KMS-11 (cell line): ENCODE measurements at regions not wholly inside any gene's neighbourhood (a gene's known extent, or its start where the extent isn't known, plus 50 kb on each side); places are given as distances from the start of the nearest gene placed in this dataset.

ENCODE experiments used
- H2AFZ ChIP-seq: fragments of 200-600 bp; sonication (generic); 2 replicates; pipeline ENCODE4 v1.6.1; 2016; ENCODE audit warnings: antibody characterized with exemption, mixed run types, low read depth
- H3K27ac ChIP-seq: fragments of 200-600 bp; sonication (generic); 2 replicates; pipeline ENCODE4 v1.6.1; 2016; ENCODE audit warnings: mild to moderate bottlenecking, mixed run types
- H3K27me3 ChIP-seq: fragments of 200-600 bp; sonication (generic); 2 replicates; pipeline ENCODE4 v1.6.1; 2017; ENCODE audit warnings: mild to moderate bottlenecking, low read depth, mixed run types, moderate library complexity; ENCODE audit not compliant: insufficient read depth
- H3K36me3 ChIP-seq: fragments of 200-600 bp; sonication (generic); 2 replicates; pipeline ENCODE4 v1.6.1; 2017; ENCODE audit warnings: mild to moderate bottlenecking, mixed run types; ENCODE audit not compliant: insufficient read depth
- H3K4me1 ChIP-seq: fragments of 200-600 bp; sonication (generic); 2 replicates; pipeline ENCODE4 v1.6.1; 2016; ENCODE audit warnings: mild to moderate bottlenecking, low read depth, mixed run types; ENCODE audit not compliant: poor library complexity, severe bottlenecking
- H3K4me2 ChIP-seq: fragments of 200-600 bp; sonication (generic); 2 replicates; pipeline ENCODE4 v1.7.0; 2016; ENCODE audit warnings: mild to moderate bottlenecking, mixed run types
- H3K4me3 ChIP-seq: fragments of 200-600 bp; sonication (generic); IDR thresholded peaks from 2 replicates; pipeline ENCODE4 v1.6.1; 2017; ENCODE audit warnings: low read depth, low read length, mixed read lengths; ENCODE audit not compliant: insufficient read depth
- H3K79me2 ChIP-seq: fragments of 200-600 bp; sonication (generic); 2 replicates; pipeline ENCODE4 v1.6.1; 2016; ENCODE audit warnings: low read depth, mixed run types; ENCODE audit not compliant: insufficient read depth
- H3K9ac ChIP-seq: fragments of 200-600 bp; sonication (generic); 2 replicates; pipeline ENCODE4 v1.6.1; 2016; ENCODE audit warnings: mild to moderate bottlenecking, mixed run types
- H4K20me1 ChIP-seq: fragments of 200-600 bp; sonication (generic); 2 replicates; pipeline ENCODE4 v1.6.1; 2016; ENCODE audit warnings: mild to moderate bottlenecking, mixed run types; ENCODE audit not compliant: insufficient read depth
- CTCF ChIP-seq: fragments of 200-600 bp; sonication (generic); conservative IDR thresholded peaks from 2 replicates; pipeline ENCODE4 v1.6.1; 2017; ENCODE audit warnings: low read depth, mild to moderate bottlenecking, antibody characterized with exemption, low read length, moderate library complexity, mixed read lengths

GRCh38 chr7:54883576-54883975 lies 124.6 kb upstream of the SEC61G start:
- Histone ChIP-seq H4K20me1 (no peaks in the 10 kb centered on the region), H3K4me1 (no peaks in the 10 kb centered on the region), H3K79me2 (no peaks in the 10 kb centered on the region), H2AFZ (no peak overlapping the region), H3K4me3 (no peak overlapping the region), H3K4me2 (no peak overlapping the region), H3K27me3 (no peaks in the 10 kb centered on the region), H3K36me3 (no peaks in the 10 kb centered on the region), H3K27ac (no peak overlapping the region), H3K9ac (no peak overlapping the region)
- TF ChIP-seq CTCF, result no peak

- H3K36me3 ChIP-seq, result no peaks in the 10 kb centered on the region
- no peaks in the 10 kb centered on the region for H4K20me1 ChIP-seq
- H3K4me2 ChIP-seq, result no peak overlapping the region
- H3K4me3 ChIP-seq, result no peak overlapping the region
- no peaks in the 10 kb centered on the region for H3K27me3 ChIP-seq
- TF ChIP-seq CTCF, result no peak
- H3K9ac ChIP-seq, result no peak overlapping the region
- no peak overlapping the region for H3K27ac ChIP-seq
- H2AFZ ChIP-seq, result no peak overlapping the region
- H3K4me1 ChIP-seq, result no peaks in the 10 kb centered on the region
- no peaks in the 10 kb centered on the region for H3K79me2 ChIP-seq
Measured at GRCh38 chr7:54885285-54885684, 126.3 kb upstream of the SEC61G start.

- no peaks in the 10 kb centered on the region for H3K79me2 ChIP-seq
- H2AFZ ChIP-seq, result no peak overlapping the region
- TF ChIP-seq CTCF, result no peak
- H3K4me3 ChIP-seq, result no peak overlapping the region
- no peak overlapping the region for H3K9ac ChIP-seq
- H4K20me1 ChIP-seq, result no peaks in the 10 kb centered on the region
- H3K27me3 ChIP-seq, result no peaks in the 10 kb centered on the region
- H3K4me1 ChIP-seq, result no peaks in the 10 kb centered on the region
- H3K4me2 ChIP-seq, result no peak overlapping the region
- no peak overlapping the region for H3K27ac ChIP-seq
- no peaks in the 10 kb centered on the region for H3K36me3 ChIP-seq
Measured at GRCh38 chr7:54888067-54888733, 129.2 kb upstream of the SEC61G start.

GRCh38 chr7:54888734-54889082 lies 129.7 kb upstream of the SEC61G start:
- H3K27ac ChIP-seq, result no peak overlapping the region
- no peak overlapping the region for H3K4me2 ChIP-seq
- H3K79me2 ChIP-seq, result no peaks in the 10 kb centered on the region
- H3K9ac ChIP-seq, result no peak overlapping the region
- no peaks in the 10 kb centered on the region for H3K27me3 ChIP-seq
- no peak for TF ChIP-seq CTCF
- H2AFZ ChIP-seq, result no peak overlapping the region
- no peaks in the 10 kb centered on the region for H3K36me3 ChIP-seq
- H3K4me1 ChIP-seq, result no peaks in the 10 kb centered on the region
- no peak overlapping the region for H3K4me3 ChIP-seq
- H4K20me1 ChIP-seq, result no peaks in the 10 kb centered on the region
